Epithelial cell of prostate (primary cell): ENCODE measurements at regions not wholly inside any gene's neighbourhood (a gene's known extent, or its start where the extent isn't known, plus 50 kb on each side); places are given as distances from the start of the nearest gene placed in this dataset.

Experiments
- DNase-seq: peaks from one replicate; pipeline ENCODE4 v3.0.0-alpha.2; 2011; ENCODE audit warnings: low read depth, low spot score
- H3K27ac ChIP-seq: fragments of 450-650 bp; 2 replicates; pipeline ENCODE4 v1.5.1; 2017; ENCODE audit warnings: mild to moderate bottlenecking

GRCh38 chr12:28872654-28873268, 276.3 kb upstream of the FAR2 start:
- no peak for DNase-seq
- H3K27ac ChIP-seq: no peak overlapping the region

GRCh38 chr12:28874758-28875157, 274.3 kb upstream of the FAR2 start:
- DNase-seq: no peak

GRCh38 chr12:28876196-28876798, 272.8 kb upstream of the FAR2 start:
- no peak for DNase-seq
- H3K27ac ChIP-seq: no peak overlapping the region

More at GRCh38 chr12:28874758-28875157, 274.3 kb upstream of the FAR2 start:
- no peak overlapping the region for H3K27ac ChIP-seq

GRCh38 chr12:28877854-28878253, 271.2 kb upstream of the FAR2 start:
- H3K27ac ChIP-seq: peak overlapping the region; percentile 8
- no peak for DNase-seq

- H3K27ac ChIP-seq: peak overlapping the region; percentile 8
- no peak for DNase-seq
These were observed 270.4 kb upstream of the FAR2 start for GRCh38 chr12:28878629-28879028.

GRCh38 chr12:28879379-28879778, 269.7 kb upstream of the FAR2 start:
- DNase-seq: no peak
- H3K27ac ChIP-seq: no peak overlapping the region

- DNase-seq: peak; percentile 54
- peak overlapping the region; percentile 9 for H3K27ac ChIP-seq
These were observed 266.6 kb upstream of the FAR2 start for GRCh38 chr12:28882444-28882843.

- no peak for DNase-seq
- H3K27ac ChIP-seq: no peak overlapping the region
These were observed 265.6 kb upstream of the FAR2 start for GRCh38 chr12:28883406-28883997.

GRCh38 chr12:28884904-28885679, 264.0 kb upstream of the FAR2 start:
- no peak overlapping the region for H3K27ac ChIP-seq
- DNase-seq: no peak

- no peak for DNase-seq
- H3K27ac ChIP-seq: no peak overlapping the region
These were observed 263.1 kb upstream of the FAR2 start for GRCh38 chr12:28885928-28886327.

GRCh38 chr12:28887461-28887990, 261.6 kb upstream of the FAR2 start:
- no peak overlapping the region for H3K27ac ChIP-seq
- no peak for DNase-seq

- no peak overlapping the region for H3K27ac ChIP-seq
- DNase-seq: no peak
These were observed 258.4 kb upstream of the FAR2 start for GRCh38 chr12:28890664-28891063.

GRCh38 chr12:28891126-28891525, 258.0 kb upstream of the FAR2 start:
- DNase-seq: no peak
- H3K27ac ChIP-seq: no peak overlapping the region

- no peak for DNase-seq
- H3K27ac ChIP-seq: no peak overlapping the region
These were observed 255.7 kb upstream of the FAR2 start for GRCh38 chr12:28893365-28893764.

- no peak overlapping the region for H3K27ac ChIP-seq
These were observed 255.2 kb upstream of the FAR2 start for GRCh38 chr12:28893856-28894255.

GRCh38 chr12:28896421-28896820, 252.7 kb upstream of the FAR2 start:
- DNase-seq: no peak
- no peak overlapping the region for H3K27ac ChIP-seq

More at GRCh38 chr12:28893856-28894255, 255.2 kb upstream of the FAR2 start:
- DNase-seq: no peak

GRCh38 chr12:28898038-28898437, 251.0 kb upstream of the FAR2 start:
- DNase-seq: no peak
- H3K27ac ChIP-seq: no peak overlapping the region

GRCh38 chr12:28899951-28900350, 249.1 kb upstream of the FAR2 start:
- DNase-seq: peak; percentile 69
- peak overlapping the region; percentile 78 for H3K27ac ChIP-seq

GRCh38 chr12:28905220-28905955, 243.7 kb upstream of the FAR2 start:
- DNase-seq: no peak
- peak overlapping the region; percentile 40 for H3K27ac ChIP-seq

GRCh38 chr12:28908646-28909045, 240.4 kb upstream of the FAR2 start:
- peak overlapping the region; percentile 15 for H3K27ac ChIP-seq
- DNase-seq: peak; percentile 3
